ENCODE measurements at regions not wholly inside any gene's neighbourhood (a gene's known extent, or its start where the extent isn't known, plus 50 kb on each side); places are given as distances from the start of the nearest gene placed in this dataset.

DNA sequence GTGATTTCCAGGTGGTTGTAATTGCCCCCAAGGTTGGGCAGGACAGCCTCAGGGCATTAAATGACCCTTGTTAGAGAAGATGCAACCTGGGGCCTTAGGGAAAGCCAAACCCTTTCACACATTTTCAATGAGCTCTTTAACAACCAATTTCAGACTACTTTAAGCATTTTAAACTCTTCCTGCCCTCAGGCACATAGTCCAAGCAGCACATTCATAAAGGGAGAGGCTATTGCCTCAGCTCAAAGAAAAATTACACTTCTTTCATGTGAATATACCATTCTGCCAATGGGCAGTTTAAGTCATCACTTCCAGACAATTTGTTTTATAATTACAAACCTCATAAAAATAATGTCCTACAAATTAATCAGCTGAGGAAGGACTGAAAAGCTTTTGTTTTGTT lies 544.5 kb downstream of the NPIPA7 start:
- H3K9me3 ChIP-seq, result no peaks in the 10 kb centered on the region
- H3K36me3 ChIP-seq, result no peaks in the 10 kb centered on the region
- no peaks in the 10 kb centered on the region for H3K27me3 ChIP-seq
- no peak overlapping the region for H3K4me3 ChIP-seq (replicated peaks in 1 of 3)
- no peak for DNase-seq
- no peak for TF ChIP-seq CTCF (IDR thresholded peaks at IDR 0.05)
- no peak for TF ChIP-seq POLR2A (IDR thresholded peaks at IDR 0.05)
- H3K4me1 ChIP-seq, result no peaks in the 10 kb centered on the region
- intact Hi-C loops (cut with DNase I), result no loop called here
- no peak overlapping the region for H3K27ac ChIP-seq

GRCh38 chr16:16924613-16925012 lies 545.7 kb downstream of the NPIPA7 start:
- H3K9me3 ChIP-seq, result no peaks in the 10 kb centered on the region
- no peaks in the 10 kb centered on the region for H3K36me3 ChIP-seq
- no peak overlapping the region for H3K27ac ChIP-seq
- no peak overlapping the region for H3K4me3 ChIP-seq (replicated peaks in 1 of 3)
- TF ChIP-seq CTCF (IDR thresholded peaks at IDR 0.05) (no peak), POLR2A (IDR thresholded peaks at IDR 0.05) (no peak)
- DNase-seq, result no peak
- no peaks in the 10 kb centered on the region for H3K4me1 ChIP-seq
- WGBS, 2 donors, result 46 to 53% methylated on average over 4 of the region's 4 CpGs
- intact Hi-C loops (cut with DNase I), result no loop called here
- no peaks in the 10 kb centered on the region for H3K27me3 ChIP-seq

DNA sequence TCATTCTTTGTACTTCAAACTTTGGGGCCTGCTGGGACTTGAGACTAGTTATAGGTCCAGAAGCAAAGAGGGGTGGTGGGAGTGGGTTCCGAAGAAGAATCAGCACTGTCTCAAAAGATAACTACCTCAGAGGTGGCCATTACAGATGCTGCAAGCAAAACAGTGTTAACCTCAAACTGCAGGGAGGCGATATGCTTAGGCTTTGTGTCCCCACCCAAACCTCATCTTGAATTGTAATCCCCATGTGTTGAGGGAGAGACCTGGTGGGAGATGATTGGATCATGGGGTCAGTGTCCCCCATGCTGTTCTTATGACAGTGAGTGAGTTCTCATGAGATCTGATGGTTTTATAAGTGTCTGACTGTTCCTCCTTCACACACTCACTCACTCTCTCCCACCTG lies 545.3 kb downstream of the XYLT1 start:
- no peaks in the 10 kb centered on the region for H3K4me1 ChIP-seq
- no peak overlapping the region for H3K27ac ChIP-seq
- no peaks in the 10 kb centered on the region for H3K27me3 ChIP-seq
- intact Hi-C loops (cut with DNase I), result no loop called here
- TF ChIP-seq CTCF (IDR thresholded peaks at IDR 0.05) (no peak), POLR2A (IDR thresholded peaks at IDR 0.05) (no peak)
- no peaks in the 10 kb centered on the region for H3K9me3 ChIP-seq
- DNase-seq, result no peak
- WGBS, 2 donors, result 91 to 100% methylated on average over 2 of the region's 2 CpGs
- no peaks in the 10 kb centered on the region for H3K36me3 ChIP-seq
- no peak overlapping the region for H3K4me3 ChIP-seq (replicated peaks in 1 of 3)

- no peak overlapping the region for H3K27ac ChIP-seq
- no peaks in the 10 kb centered on the region for H3K4me1 ChIP-seq
- DNase-seq, result no peak
- 68 to 72% methylated on average over 4 of the region's 4 CpGs for WGBS, 2 donors
- H3K36me3 ChIP-seq, result no peaks in the 10 kb centered on the region
- intact Hi-C loops (cut with DNase I), result no loop called here
- H3K4me3 ChIP-seq (replicated peaks in 1 of 3), result no peak overlapping the region
- H3K9me3 ChIP-seq, result no peaks in the 10 kb centered on the region
- H3K27me3 ChIP-seq, result no peaks in the 10 kb centered on the region
- TF ChIP-seq POLR2A (IDR thresholded peaks at IDR 0.05) (no peak), CTCF (IDR thresholded peaks at IDR 0.05) (no peak)
Measured at GRCh38 chr16:16928532-16929109, 542.1 kb downstream of the XYLT1 start.

- Histone ChIP-seq H3K36me3 (no peaks in the 10 kb centered on the region), H3K4me3 (replicated peaks in 1 of 3) (no peak overlapping the region), H3K9me3 (no peaks in the 10 kb centered on the region), H3K4me1 (no peaks in the 10 kb centered on the region), H3K27me3 (no peaks in the 10 kb centered on the region), H3K27ac (no peak overlapping the region)
- TF ChIP-seq POLR2A (IDR thresholded peaks at IDR 0.05) (no peak), CTCF (IDR thresholded peaks at IDR 0.05) (no peak)
- intact Hi-C loops (cut with DNase I), result no loop called here
- no peak for DNase-seq
- 74 to 77% methylated on average over 7 of the region's 7 CpGs for WGBS, 2 donors
Measured at GRCh38 chr16:16930309-16931000, 540.3 kb downstream of the XYLT1 start.
